GM18517 (cell line): ENCODE measurements at regions not wholly inside any gene's neighbourhood (a gene's known extent, or its start where the extent isn't known, plus 50 kb on each side); places are given as distances from the start of the nearest gene placed in this dataset.
"Not testable (repeated sequence)": the region's sequence is repeated elsewhere in the genome, so short reads cannot be mapped to it uniquely, and the experiment has no call there.

Source experiments
- ATAC-seq: cut with Tn5 transposase; IDR thresholded peaks from one replicate; pipeline ENCODE4 v1.9.1; 2021; ENCODE audit warnings: mild to moderate bottlenecking, moderate library complexity; ENCODE audit not compliant: unreplicated experiment

GRCh38 chr20:1811621-1812498 lies 83.3 kb upstream of the SIRPA start:
- no peak for ATAC-seq

DNA sequence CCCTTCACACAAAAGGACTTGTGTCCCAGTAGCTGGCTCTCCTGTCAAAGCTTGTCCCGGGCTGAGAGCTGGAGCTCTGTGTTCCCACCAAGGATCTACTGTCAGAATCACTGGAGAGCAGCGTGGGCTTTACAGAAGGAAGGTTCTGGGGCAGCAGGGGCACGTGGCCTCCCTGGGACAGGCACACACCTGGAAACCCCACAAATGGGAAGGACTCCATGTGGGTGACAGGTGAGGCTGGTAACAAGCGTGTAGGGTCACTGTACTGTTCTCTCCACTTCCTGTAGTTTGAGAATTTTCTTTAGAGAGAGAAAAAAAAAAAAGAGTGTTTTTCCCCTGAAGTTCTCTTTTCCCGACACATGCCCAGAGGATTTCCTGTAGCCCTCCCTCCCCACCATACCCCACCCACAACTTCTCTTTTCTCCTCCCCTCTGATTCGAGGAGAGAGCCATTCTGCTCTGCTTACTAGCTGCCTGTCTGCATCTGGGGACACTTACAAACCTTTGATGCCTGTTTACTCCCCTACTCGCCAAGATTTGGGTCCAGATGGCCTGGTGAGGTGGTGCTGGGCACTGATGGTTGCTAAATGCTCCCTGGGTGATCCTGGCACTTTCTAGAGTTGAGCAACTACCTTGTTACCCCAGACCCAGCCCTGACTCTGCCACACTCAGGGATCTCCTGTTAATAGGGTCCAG lies 84.1 kb upstream of the SIRPA start:
- ATAC-seq = no peak

DNA sequence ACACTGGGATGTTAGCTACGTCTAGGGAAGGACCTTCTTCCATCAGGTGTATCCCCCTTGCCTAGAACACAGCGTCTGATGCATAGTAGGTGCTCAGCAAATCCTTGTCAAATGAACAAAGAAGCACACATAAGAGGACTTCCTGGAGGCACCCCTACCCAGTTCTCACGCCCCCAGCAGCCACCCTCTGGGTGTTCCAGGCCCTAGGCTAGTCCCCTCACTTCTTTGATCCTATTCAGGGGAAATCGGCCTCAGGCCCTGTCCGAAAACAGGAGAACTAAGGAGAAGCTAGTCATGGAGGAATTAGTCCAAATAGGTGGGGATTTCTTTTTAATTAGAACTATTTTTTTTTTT lies 84.7 kb upstream of the SIRPA start:
- no peak for ATAC-seq

- ATAC-seq = no peak
These were observed 85.3 kb upstream of the SIRPA start for GRCh38 chr20:1809611-1810510.

DNA sequence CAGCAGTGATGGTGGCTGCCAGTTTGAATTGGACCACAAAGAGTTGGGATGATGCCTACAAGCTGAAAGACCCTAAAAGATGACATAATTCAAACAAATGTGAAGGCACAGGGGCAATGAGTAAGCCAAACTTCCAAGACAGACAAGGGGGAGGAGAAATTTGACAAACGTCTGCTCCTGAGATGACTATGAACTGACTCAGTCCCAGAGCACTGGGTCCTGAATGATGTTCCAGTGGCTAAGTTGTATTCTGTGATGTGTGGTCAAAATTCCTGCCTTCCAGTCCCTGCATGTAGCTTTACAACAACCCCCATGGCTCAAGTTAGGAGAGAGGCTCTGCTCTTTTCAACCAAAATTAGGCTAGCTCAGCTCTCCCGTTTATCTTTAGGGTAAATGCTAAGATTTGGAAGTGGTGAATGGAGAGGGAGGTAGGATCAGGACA lies 86.1 kb upstream of the SIRPA start:
- ATAC-seq = no peak

GRCh38 chr20:1808101-1808500 lies 87.1 kb upstream of the SIRPA start:
- no peak for ATAC-seq

- ATAC-seq = no peak
These were observed 87.8 kb upstream of the SIRPA start for GRCh38 chr20:1807394-1807793.

DNA sequence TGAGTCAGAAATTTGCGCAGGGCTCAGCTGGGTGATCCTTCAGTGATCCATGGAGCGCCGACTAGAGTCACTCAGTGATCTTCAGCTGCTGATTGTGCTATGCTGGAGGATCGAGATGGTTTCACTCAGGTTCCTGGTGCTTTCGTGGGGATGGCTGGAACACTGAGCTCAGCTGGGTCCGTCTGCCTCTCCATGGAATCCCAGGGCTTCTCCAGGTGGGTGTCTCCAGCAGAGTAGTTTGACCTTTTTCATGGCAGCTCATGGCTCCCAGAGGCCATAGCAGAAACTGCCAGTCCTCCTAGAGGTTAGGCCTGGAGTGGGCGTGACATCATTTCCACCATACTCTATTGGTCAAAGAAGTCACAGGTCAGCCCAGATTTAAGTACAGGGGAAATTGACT lies 88.8 kb upstream of the SIRPA start:
- ATAC-seq = no peak

DNA sequence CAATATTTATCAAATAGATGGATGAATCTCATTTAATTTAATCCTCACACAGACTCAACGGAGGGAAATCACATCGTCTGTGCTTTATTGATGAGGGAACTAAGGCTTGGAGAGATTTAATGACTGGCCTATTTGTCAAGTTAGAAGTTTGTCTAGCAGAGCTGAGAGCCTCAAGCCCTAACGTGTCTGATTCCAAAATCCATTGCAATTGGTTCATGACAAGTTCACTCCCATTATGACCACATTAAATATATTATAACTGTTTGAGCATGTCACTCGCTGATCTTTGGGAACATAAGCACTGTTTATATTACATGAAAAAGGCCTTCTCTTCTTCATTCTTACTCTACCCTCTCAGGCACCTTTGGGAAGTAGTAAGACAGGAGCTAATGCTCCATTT lies 89.4 kb upstream of the SIRPA start:
- ATAC-seq = no peak

- no peak for ATAC-seq
These were observed 90.0 kb upstream of the SIRPA start for GRCh38 chr20:1805161-1805581.

GRCh38 chr20:1804554-1804956 lies 90.7 kb upstream of the SIRPA start:
- no peak for ATAC-seq

DNA sequence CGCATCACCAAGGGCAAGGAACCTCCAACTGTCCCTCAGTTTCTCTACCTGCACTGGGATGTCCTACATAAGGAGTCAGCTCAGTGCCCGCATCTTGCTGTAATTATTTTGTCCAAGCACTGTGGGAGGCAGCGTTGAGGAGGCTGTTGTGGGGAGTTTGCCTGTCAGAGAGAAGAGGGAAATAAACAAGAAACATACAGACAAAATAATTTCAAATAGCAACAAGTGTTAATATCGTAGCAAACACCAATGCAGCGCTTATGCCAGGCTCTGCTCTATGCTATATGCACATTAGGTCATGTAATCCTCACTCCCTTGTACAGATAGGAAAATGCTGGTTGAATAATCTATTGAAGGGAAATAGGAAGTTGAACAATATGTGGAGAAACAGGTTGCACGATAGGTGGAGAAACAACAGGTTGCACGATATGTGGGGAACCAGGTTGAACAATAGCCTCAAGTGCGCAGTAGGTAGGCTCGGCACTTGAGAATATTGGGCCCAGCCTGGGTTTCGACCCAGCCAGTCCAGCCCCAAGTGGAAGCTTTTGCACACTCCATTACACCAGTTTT lies 91.2 kb upstream of the SIRPA start:
- ATAC-seq = no peak

GRCh38 chr20:1803061-1803931 lies 91.9 kb upstream of the SIRPA start:
- ATAC-seq = no peak

GRCh38 chr20:1802385-1803060 lies 92.7 kb upstream of the SIRPA start:
- no peak for ATAC-seq

GRCh38 chr20:1801929-1802306 lies 93.3 kb upstream of the SIRPA start:
- no peak for ATAC-seq

DNA sequence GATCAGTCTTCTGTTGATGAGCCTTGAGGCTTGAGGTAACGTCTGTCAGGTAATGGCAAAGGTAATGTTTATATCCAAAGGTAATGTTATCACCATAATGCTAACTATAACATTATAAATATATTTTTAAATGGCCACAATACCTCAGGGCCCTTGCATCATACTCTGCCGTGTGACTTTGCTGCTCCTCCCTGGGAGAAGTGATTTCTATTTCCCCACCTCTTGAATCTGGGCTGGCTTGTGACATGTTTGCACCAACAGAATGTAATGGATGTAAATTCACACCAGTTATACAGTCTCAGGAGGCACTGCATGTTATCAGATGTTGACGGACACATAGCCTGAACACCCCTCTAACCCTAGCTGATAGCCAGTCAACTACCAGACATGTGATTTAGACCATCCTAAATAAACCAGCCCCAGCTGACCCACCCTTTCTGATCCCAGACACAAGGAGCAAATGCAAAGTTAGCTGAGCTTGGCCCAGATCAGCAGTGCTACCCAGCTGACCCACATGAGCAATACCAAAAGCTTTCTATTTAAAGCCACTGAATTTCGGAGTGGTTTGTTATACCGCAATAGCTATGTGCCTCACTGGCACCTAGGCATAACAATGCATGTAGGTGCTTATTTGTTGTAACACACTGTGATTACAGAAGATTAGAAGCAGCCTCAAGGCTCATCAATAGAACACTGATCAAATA lies 93.8 kb upstream of the SIRPA start:
- ATAC-seq = no peak

DNA sequence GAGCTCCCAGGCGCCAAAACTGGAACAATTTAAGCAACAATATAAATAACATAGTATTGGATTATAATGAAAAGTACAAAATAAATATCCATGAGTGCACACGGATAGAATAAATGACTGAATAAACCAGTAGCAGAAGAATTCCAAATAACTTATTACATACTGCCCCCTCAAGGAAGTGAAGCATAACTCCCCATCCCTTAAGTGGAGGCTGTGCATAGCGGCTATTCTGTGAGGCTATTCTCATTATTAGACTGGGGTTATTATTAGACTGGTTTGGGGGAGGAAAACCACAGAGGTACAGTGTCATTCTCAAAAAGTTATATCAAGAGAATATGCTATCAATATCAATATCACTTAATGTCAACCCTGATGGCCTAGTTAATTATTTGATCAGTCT lies 94.4 kb upstream of the SIRPA start:
- ATAC-seq = no peak

DNA sequence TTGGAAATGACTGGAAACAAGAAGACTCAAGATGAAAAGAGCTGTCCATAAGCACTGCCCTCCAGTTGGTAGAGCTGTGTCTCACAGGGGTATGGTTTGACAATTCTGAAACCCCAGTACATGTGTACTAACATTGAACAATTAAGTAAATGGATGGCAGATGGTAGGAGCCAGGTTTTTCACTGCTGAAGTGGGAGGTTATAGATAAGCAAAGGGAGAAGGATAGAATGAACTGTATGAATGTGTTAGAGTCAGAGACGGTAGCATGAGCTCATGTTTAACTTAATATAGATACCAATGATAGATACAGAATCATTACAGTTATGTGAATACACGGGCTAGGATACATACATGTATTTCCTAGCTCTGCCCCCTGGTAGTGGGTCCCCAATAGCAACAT lies 95.0 kb upstream of the SIRPA start:
- ATAC-seq = no peak

- not testable (repeated sequence) for ATAC-seq
These were observed 95.5 kb upstream of the SIRPA start for GRCh38 chr20:1799746-1800145.
